ENCODE measurements at regions not wholly inside any gene's neighbourhood (a gene's known extent, or its start where the extent isn't known, plus 50 kb on each side); places are given as distances from the start of the nearest gene placed in this dataset.

- Histone ChIP-seq H3K36me3 (no peaks in the 10 kb centered on the region), H3K27ac (no peak overlapping the region), H3K4me3 (no peak overlapping the region), H3K9me3 (no peaks in the 10 kb centered on the region), H3K4me1 (peaks cover 0 to under 1% of the 10 kb centered on the region in 2 donors), H3K27me3 (no peaks in the 10 kb centered on the region)
- TF ChIP-seq CTCF (IDR thresholded peaks at IDR 0.05 in 4 of 5, conservative IDR thresholded peaks at IDR 0.05 in 1 of 5) (no peak), POLR2A (IDR thresholded peaks at IDR 0.05) (no peak)
- in situ Hi-C loops (cut with MboI; ENCODE audit: low sequenced_read_pairs in 4 of 4) (no loop called here), intact Hi-C loops (cut with DNase I; ENCODE audit: low total_unique reads) (no loop called here)
- DNase-seq (no peak), ATAC-seq (no peak)
These were observed 50.9 kb upstream of the TNFAIP3 start for GRCh38 chr6:137816133-137816579.

DNA sequence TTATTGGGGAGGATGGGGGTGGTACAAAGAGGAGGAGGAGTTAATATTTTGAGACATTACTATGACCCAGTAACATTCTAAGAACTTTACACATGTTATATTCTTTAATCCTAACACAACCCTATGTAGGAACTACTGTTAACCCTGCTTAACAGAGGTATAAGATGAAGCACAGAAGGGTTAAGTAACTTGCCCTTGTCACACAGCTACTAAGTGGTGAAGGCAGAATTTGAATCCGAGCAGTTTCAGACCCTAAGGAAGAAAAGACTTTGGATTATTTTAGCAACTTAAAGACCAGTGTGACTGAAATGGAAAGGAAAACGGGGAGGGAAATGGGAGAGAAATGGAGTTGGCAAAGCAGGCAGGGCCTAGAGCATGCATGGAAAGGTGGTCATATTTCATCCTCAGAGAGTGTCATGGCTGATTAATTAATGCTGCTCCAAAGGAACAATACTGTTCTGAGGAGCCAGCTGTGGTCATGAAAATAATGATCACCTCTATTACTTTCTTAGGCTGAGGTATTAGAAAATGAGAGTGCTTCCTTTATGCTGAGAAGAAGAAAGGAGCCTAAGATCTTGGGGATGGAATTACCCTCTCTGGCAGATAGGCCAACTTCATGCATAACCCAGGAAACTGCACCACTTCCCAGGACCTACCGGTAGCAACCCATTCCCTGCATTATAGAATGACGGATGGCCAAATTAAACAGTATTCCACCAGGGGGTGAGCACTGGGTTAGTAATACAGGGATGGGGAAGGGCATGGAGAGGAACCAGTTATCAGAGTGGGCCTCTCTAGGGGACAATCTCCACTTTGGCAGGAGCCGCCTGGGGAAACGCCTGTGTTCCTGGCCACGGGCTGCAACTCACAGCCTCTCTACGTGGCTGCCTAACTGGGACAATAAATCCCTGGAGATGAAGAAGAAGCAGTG is 50.1 kb upstream of the TNFAIP3 start:
- Histone ChIP-seq H3K27ac (no peak overlapping the region), H3K36me3 (no peaks in the 10 kb centered on the region), H3K4me3 (no peak overlapping the region), H3K27me3 (no peaks in the 10 kb centered on the region), H3K9me3 (no peaks in the 10 kb centered on the region), H3K4me1 (no peaks in the 10 kb centered on the region)
- no peak for ATAC-seq
- DNase-seq, result no peak
- no peak for TF ChIP-seq CTCF (IDR thresholded peaks at IDR 0.05 in 4 of 5, conservative IDR thresholded peaks at IDR 0.05 in 1 of 5)
- in situ Hi-C loops (cut with MboI; ENCODE audit: low sequenced_read_pairs in 4 of 4) (no loop called here), intact Hi-C loops (cut with DNase I; ENCODE audit: low total_unique reads) (no loop called here)
